ENCODE measurements at regions not wholly inside any gene's neighbourhood (a gene's known extent, or its start where the extent isn't known, plus 50 kb on each side); places are given as distances from the start of the nearest gene placed in this dataset.

DNA sequence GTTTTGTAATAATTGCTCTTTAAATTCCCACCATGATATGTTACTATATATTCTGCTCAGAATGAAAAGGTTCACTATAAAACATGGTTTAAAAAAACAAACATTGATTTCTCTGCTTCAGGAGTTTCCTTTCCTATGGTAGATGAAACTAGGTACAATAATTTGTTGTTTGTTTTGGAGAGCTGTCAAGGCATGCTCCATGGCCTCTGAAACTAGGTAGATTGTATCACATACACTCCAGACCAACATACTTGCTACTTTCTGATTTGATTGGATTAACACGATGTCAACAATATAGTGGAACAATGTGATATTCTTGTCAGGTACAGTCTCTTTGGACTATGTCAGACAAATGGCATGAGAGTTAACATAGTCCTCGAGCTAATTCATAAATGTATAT lies 452.7 kb upstream of the CDH9 start:
- H3K4me3 Mint-ChIP-seq: no peak overlapping the region
- H3K27ac Mint-ChIP-seq: no peak overlapping the region
- no peak for TF ChIP-seq CTCF (IDR thresholded peaks at IDR 0.05)
- H3K27me3 Mint-ChIP-seq (ENCODE audit: insufficient read depth): no peaks in the 10 kb centered on the region
- no peak for DNase-seq
- H3K9me3 Mint-ChIP-seq: no peaks in the 10 kb centered on the region
- peaks cover 11% of the 10 kb centered on the region for H3K4me1 Mint-ChIP-seq (ENCODE audit: low read depth)
- H3K36me3 Mint-ChIP-seq (ENCODE audit: low read depth): peaks cover 19% of the 10 kb centered on the region; the same call in 1 of the 2 replicates

DNA sequence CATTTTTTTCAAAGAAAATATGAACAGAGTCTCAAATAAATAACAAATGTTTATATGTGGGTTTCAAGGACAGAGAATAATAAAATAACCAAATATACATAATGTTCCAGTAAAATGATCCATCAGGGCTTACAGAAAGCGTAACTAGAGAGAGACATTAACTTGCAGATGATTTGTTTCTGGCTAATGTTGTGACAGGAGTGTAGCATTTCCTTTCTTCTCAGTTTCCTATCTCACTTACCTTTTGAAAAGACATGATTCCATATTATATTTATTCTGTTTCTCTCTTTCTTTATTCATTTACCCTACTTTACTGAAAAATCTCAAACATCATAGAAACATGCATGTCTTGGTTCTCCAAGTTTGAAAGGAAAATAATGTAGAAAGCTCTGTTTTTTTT lies 451.3 kb upstream of the CDH9 start:
- TF ChIP-seq CTCF (IDR thresholded peaks at IDR 0.05): no peak
- Mint-ChIP-seq H3K27me3 (ENCODE audit: insufficient read depth) (no peaks in the 10 kb centered on the region), H3K4me3 (no peak overlapping the region), H3K36me3 (ENCODE audit: low read depth) (peaks cover 24% of the 10 kb centered on the region; the same call in 1 of the 2 replicates), H3K9me3 (no peaks in the 10 kb centered on the region), H3K4me1 (ENCODE audit: low read depth) (peaks cover 15% of the 10 kb centered on the region), H3K27ac (no peak overlapping the region)
- DNase-seq: no peak

- Mint-ChIP-seq H3K27me3 (ENCODE audit: insufficient read depth) (no peaks in the 10 kb centered on the region), H3K9me3 (peaks cover 5% of the 10 kb centered on the region; the same call in 1 of the 2 replicates), H3K27ac (no peak overlapping the region), H3K4me1 (ENCODE audit: low read depth) (peaks cover 21% of the 10 kb centered on the region; the same call in 1 of the 2 replicates), H3K4me3 (no peak overlapping the region), H3K36me3 (ENCODE audit: low read depth) (peaks cover 21% of the 10 kb centered on the region; the same call in 1 of the 2 replicates)
- DNase-seq: no peak
- no peak for TF ChIP-seq CTCF (IDR thresholded peaks at IDR 0.05)
Observed at GRCh38 chr5:27482663-27483062, 444.3 kb upstream of the CDH9 start.

GRCh38 chr5:27479859-27480258 lies 441.5 kb upstream of the CDH9 start:
- DNase-seq: no peak
- peaks cover 35% of the 10 kb centered on the region for H3K36me3 Mint-ChIP-seq (ENCODE audit: low read depth)
- peaks cover 13% of the 10 kb centered on the region; the same call in 1 of the 2 replicates for H3K4me1 Mint-ChIP-seq (ENCODE audit: low read depth)
- no peak for TF ChIP-seq CTCF (IDR thresholded peaks at IDR 0.05)
- H3K9me3 Mint-ChIP-seq: peaks cover 29% of the 10 kb centered on the region
- H3K27ac Mint-ChIP-seq: peak overlapping the region; percentile 61; the same call in 1 of the 2 replicates
- no peak overlapping the region for H3K4me3 Mint-ChIP-seq
- H3K27me3 Mint-ChIP-seq (ENCODE audit: insufficient read depth): no peaks in the 10 kb centered on the region

DNA sequence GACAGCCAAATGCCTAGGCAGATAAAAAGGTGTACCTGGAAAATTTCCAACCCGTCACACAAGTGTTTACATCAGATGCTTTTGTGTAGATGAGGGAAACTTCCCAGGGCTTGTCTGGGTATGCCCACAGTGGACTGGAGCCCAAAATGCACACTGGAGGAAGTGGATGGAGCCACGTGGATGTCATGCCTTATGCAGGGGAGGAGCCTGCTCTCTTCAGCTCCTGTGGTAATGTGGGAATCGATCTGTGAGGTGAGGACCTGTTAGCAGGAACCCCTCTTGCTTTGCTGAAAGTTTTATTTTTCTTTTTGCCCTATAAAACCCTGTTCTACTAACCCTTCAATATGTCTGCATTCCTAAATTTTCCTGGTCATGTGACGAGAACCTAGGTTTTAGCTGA lies 439.2 kb upstream of the CDH9 start:
- DNase-seq: no peak
- peaks cover 34% of the 10 kb centered on the region for H3K9me3 Mint-ChIP-seq
- peaks cover 48% of the 10 kb centered on the region for H3K36me3 Mint-ChIP-seq (ENCODE audit: low read depth)
- no peak for TF ChIP-seq CTCF (IDR thresholded peaks at IDR 0.05)
- H3K4me1 Mint-ChIP-seq (ENCODE audit: low read depth): peaks cover 9% of the 10 kb centered on the region; the same call in 1 of the 2 replicates
- no peak overlapping the region for H3K4me3 Mint-ChIP-seq
- H3K27me3 Mint-ChIP-seq (ENCODE audit: insufficient read depth): no peaks in the 10 kb centered on the region; the same call in 1 of the 2 replicates
- no peak overlapping the region for H3K27ac Mint-ChIP-seq
